ENCODE measurements at regions not wholly inside any gene's neighbourhood (a gene's known extent, or its start where the extent isn't known, plus 50 kb on each side); places are given as distances from the start of the nearest gene placed in this dataset.

DNA sequence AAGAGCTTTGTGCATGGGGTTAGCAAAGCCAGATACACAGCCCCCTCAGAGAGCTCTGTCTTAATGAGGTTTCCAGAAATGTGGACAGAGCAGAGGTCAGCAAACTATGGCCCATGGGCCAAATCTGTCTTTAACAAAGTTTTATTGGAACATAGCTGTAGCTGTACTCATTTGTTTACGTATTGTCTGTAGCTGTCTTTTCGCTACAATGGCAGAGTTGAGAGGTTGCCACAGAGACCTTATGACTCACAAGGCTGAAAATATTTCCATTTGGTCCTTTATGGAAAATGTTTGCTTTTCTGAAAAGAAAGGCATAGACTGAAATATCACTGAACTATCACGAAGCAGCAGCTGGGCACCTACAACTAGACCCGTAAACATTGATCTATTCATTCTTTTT, 841.8 kb downstream of the SLC4A3 start:
- TF ChIP-seq, protein P1, sequence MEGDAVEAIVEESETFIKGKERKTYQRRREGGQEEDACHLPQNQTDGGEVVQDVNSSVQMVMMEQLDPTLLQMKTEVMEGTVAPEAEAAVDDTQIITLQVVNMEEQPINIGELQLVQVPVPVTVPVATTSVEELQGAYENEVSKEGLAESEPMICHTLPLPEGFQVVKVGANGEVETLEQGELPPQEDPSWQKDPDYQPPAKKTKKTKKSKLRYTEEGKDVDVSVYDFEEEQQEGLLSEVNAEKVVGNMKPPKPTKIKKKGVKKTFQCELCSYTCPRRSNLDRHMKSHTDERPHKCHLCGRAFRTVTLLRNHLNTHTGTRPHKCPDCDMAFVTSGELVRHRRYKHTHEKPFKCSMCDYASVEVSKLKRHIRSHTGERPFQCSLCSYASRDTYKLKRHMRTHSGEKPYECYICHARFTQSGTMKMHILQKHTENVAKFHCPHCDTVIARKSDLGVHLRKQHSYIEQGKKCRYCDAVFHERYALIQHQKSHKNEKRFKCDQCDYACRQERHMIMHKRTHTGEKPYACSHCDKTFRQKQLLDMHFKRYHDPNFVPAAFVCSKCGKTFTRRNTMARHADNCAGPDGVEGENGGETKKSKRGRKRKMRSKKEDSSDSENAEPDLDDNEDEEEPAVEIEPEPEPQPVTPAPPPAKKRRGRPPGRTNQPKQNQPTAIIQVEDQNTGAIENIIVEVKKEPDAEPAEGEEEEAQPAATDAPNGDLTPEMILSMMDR (conservative IDR thresholded peaks at IDR 0.05): no peak
- no peak overlapping the region for H3K27ac ChIP-seq

DNA sequence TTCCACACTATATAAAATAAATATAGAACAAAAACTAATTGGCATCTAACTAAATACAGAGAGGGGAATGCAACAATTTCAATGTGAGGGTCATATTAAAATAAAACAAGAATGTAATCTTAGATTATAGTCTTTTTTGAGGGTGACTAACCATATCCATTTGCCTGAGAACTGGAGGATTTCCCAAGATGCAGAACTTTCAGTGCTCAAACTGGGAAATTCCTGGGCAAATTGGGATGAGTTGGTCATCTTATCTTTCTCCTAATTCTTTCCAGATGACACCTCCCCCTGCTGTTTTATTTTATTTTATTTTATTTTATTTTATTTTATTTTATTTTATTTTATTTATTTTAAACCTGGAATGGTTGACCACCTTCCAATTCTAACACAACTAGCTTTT, 846.2 kb downstream of the SLC4A3 start:
- TF ChIP-seq, protein P1 (conservative IDR thresholded peaks at IDR 0.05): no peak
- H3K27ac ChIP-seq: no peak overlapping the region

DNA sequence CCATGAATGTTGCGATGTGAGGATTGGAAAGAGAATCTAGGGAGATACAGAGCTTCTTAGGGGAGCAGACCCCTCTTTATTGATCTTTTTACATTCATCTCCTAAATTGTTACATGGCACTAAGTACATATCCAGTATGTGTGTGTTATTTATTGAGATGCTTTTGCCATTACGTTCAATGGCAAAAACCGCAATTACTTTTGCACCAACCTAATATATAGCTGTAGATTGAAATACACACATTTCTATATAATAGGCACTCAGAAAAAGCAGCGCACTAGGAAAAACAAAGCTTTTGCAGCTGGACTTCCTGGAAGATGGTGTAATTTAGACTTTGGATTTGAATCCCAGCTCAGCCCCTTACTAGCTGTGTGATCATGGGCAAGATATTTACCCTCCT, 849.4 kb downstream of the SLC4A3 start:
- TF ChIP-seq, protein P1 (conservative IDR thresholded peaks at IDR 0.05): no peak
- H3K27ac ChIP-seq: no peak overlapping the region

- H3K27ac ChIP-seq: no peak overlapping the region
- TF ChIP-seq, protein P1 (conservative IDR thresholded peaks at IDR 0.05): no peak
Measured at GRCh38 chr2:220478305-220479058, 851.1 kb downstream of the SLC4A3 start.

DNA sequence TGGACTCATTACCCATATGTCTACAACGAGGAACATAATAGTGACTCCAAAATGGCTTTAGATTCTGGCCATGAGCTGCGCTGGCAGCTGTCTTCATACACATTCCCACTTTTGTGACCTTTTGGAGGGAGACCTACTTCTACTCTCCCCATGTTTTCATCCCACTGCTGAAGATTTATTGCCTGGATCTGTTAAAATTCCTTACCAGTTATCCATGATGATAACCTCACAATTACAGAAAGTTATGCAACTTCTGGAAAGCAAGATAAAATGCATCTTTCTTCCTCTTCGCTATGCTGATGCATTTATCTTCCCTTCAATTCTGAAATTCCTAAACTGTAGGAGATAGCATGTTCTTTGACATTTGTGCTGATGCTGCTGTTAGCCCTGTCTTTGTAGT, 855.3 kb downstream of the SLC4A3 start:
- H3K27ac ChIP-seq: no peak overlapping the region
- TF ChIP-seq, protein P1 (conservative IDR thresholded peaks at IDR 0.05): no peak

DNA sequence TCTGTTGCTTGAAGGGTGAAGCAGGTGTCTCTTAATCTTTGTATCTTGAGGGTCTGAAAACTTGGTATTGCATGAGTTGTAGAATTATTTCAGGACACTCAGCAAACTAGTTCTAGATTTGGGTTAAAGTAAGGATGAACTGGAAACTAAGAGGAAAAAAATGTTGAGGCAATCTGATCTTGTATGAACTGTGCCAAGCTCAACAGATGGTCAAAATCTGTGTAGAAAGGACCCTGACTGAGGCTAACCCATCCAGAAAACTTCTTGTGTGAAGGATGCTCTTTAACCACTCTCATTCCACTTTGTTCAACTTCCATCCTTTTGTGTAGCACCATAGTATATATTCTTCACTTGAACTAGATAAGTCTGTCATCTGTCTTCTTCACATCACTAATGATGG, 861.7 kb downstream of the SLC4A3 start:
- no peak overlapping the region for H3K27ac ChIP-seq

DNA sequence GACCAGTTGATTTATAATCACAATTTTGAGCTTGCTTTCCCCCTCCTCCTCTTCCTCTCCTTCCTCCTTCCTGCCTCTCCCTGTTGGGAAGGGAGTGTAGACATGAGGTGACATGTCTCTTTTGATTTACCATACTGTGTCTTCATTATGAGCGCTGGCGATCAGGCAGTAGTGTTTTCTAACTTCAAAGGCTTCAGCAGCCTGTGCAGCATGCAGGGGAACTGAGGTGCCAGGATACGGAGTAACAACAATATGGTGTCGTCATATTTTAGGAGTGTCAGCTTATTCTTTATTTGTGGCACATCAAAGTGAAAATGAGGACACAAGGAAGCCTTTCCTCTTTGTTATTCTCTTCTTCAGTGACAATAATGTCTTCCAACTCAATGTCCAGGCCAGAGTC, 864.2 kb downstream of the SLC4A3 start:
- H3K27ac ChIP-seq: no peak overlapping the region
- TF ChIP-seq, protein P1 (conservative IDR thresholded peaks at IDR 0.05): no peak

More for the DNA sequence above, 861.7 kb downstream of the SLC4A3 start:
- TF ChIP-seq, protein P1 (conservative IDR thresholded peaks at IDR 0.05): no peak

Data from VCaP (cell line).